Testis (tissue), 2 donors: ENCODE measurements at regions not wholly inside any gene's neighbourhood (a gene's known extent, or its start where the extent isn't known, plus 50 kb on each side); places are given as distances from the start of the nearest gene placed in this dataset.

Experiments
- POLR2A ChIP-seq: fragments of 450-650 bp; IDR thresholded peaks from one replicate; pipeline ENCODE4 v1.6.1; 2017; ENCODE audit warnings: antibody characterized with exemption, mild to moderate bottlenecking, moderate library complexity
- TF ChIP-seq, protein P1 (sequence below), 3 experiments: fragments of 450-650 bp in 2 of 3; fragments of 200-600 bp in 1 of 3; sonication (generic) in 1 of 3; IDR thresholded peaks; one replicate each; pipeline ENCODE4 v1.5.1; 2016 to 2019; ENCODE audit warnings: antibody characterized with exemption in 3 of 3, mild to moderate bottlenecking in 2 of 3, moderate library complexity in 1 of 3

GRCh38 chr14:48274826-48275225 is 599.4 kb upstream of the MDGA2 start:
- no peak for TF ChIP-seq POLR2A
- TF ChIP-seq, protein P1, sequence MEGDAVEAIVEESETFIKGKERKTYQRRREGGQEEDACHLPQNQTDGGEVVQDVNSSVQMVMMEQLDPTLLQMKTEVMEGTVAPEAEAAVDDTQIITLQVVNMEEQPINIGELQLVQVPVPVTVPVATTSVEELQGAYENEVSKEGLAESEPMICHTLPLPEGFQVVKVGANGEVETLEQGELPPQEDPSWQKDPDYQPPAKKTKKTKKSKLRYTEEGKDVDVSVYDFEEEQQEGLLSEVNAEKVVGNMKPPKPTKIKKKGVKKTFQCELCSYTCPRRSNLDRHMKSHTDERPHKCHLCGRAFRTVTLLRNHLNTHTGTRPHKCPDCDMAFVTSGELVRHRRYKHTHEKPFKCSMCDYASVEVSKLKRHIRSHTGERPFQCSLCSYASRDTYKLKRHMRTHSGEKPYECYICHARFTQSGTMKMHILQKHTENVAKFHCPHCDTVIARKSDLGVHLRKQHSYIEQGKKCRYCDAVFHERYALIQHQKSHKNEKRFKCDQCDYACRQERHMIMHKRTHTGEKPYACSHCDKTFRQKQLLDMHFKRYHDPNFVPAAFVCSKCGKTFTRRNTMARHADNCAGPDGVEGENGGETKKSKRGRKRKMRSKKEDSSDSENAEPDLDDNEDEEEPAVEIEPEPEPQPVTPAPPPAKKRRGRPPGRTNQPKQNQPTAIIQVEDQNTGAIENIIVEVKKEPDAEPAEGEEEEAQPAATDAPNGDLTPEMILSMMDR (IDR thresholded peaks at IDR 0.05), result no peak
